GM21737 (cell line): ENCODE measurements at regions not wholly inside any gene's neighbourhood (a gene's known extent, or its start where the extent isn't known, plus 50 kb on each side); places are given as distances from the start of the nearest gene placed in this dataset.
"Not testable (repeated sequence)": the region's sequence is repeated elsewhere in the genome, so short reads cannot be mapped to it uniquely, and the experiment has no call there.

Experiments used
- ATAC-seq: cut with Tn5 transposase; IDR thresholded peaks from one replicate; pipeline ENCODE4 v1.9.1; 2021; ENCODE audit warnings: mild to moderate bottlenecking, moderate library complexity; ENCODE audit not compliant: unreplicated experiment

DNA sequence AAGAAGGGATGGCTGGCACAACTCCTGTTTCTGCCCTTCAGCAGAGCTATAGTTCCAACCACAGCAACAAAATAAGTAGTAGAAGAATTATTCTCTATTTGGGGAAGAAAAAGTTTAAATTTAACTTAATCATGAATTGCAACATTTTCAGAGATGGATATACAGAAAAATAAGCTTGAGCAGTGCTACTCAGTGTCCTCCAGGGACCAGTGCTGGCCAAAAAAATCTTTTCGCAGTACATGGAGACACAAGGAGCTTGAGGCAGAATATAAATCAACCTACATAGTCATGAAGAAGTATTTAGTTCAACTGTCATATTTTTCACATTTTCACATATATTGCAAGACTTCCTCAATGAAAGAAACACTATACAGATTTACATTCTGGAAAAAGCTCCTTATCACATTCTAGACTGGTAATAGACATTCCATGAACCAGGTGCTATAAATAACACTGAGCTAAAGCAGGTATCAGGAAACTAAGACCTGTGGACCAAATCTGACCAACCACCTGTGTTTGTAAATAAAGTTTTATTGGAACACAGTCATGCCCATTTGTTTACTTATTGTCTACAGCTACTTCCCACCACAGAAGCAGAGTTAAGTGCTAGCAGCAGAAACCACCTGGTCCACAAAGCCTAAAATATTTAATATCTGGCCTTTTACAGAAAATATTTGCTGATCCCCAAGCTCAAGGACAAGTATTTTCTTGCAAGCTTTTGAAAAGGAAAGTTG lies 101.9 kb downstream of the RGS21 start:
- ATAC-seq, result no peak

- no peak for ATAC-seq
Observed at GRCh38 chr1:192430644-192431043, 113.9 kb downstream of the RGS21 start.

GRCh38 chr1:192435704-192436103 lies 118.9 kb downstream of the RGS21 start:
- ATAC-seq, result no peak

- no peak for ATAC-seq
Observed at GRCh38 chr1:192436441-192437078, 119.8 kb downstream of the RGS21 start.

DNA sequence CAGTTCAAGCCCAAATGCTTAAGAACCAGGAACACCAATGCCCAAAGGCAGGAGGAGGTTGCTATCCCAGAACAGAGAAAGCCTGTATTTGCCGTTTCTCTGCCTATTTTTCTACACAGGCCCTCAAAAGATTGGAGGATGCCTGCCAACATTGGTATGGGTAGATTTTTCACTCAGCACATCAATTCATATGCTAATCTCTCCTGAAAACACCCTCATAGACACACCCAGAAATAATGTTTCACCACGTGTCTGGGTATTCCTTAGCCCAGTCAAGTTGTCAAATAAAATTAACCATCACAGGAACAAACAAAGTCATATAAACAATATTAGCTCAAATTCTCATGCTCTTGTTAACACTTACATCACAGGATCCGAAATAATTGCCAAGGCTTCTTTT lies 121.9 kb downstream of the RGS21 start:
- ATAC-seq, result no peak

DNA sequence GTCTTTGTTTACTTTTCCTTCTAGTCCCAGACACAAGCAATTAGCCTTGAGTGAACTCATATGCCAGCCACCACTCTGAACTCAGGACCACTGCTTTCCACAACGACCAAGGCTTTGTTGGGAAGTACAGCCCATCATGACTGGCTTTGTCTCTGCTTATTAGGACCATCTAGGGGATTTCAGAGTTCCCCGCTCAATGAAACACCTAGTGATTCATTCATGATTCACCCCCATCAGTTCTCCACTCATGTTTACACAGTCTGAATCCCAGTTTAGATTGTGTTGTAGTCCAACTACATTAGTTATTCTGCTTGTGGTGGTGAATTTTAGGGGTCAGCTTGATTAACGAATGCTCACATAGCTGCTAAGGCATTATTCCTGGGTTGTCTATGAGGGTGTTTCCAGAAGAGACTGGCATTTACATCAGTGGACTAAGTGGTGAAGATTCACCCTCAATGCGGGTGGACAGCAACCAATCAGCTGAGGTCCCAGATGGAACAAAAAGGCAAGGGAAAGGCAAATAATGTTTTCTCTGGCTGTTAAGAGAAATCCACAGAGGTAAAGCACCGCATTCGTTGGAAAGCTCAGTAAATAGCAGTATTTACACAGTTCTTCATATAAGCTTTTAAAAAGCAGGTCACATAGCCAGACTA lies 122.7 kb downstream of the RGS21 start:
- ATAC-seq, result no peak

GRCh38 chr1:192441492-192441891 lies 124.7 kb downstream of the RGS21 start:
- ATAC-seq, result no peak

GRCh38 chr1:192442736-192443135 lies 125.9 kb downstream of the RGS21 start:
- no peak for ATAC-seq

DNA sequence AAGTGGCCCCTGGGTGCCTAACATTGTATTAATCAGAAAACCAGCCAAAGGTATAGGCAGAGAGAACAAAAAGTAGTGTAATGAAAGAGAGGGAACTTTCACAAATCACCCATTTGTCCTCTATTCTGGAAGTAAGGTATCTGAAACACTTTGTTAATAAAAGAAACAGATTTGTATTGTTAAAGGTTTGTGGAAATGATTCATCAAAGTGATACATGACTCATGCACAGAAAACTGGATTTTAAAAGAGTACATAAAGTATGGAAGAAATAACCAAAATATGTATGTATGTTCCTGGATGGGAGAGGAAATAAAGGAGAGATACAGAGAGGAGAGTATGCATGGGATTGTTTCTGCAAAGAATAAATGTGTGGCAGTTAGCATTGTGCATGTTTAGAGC lies 126.8 kb downstream of the RGS21 start:
- no peak for ATAC-seq

DNA sequence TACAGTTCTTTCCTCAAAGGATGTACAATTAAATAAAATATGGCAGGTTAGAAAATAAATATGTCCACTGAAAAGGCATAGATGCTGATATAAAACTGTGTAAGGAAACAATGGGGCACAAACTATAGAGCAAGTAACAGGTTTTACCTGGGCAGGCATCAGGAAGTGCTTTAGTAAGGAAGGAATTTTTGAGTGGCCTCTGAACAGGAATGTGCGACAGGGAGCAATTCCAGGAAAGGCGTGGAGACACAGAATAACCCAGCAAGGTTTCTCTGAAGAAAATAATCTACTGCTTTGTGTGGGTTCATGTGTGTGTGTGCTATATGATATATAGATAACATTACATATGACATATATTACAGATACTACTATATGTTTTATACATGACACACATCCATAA lies 128.4 kb downstream of the RGS21 start:
- ATAC-seq, result no peak

- no peak for ATAC-seq
Observed at GRCh38 chr1:192445839-192446489, 129.2 kb downstream of the RGS21 start.

- no peak for ATAC-seq
Observed at GRCh38 chr1:192448026-192448578, 127.5 kb upstream of the RGS1 start.

GRCh38 chr1:192453360-192453992 lies 122.1 kb upstream of the RGS1 start:
- no peak for ATAC-seq

- no peak for ATAC-seq
Observed at GRCh38 chr1:192459467-192459866, 116.1 kb upstream of the RGS1 start.

DNA sequence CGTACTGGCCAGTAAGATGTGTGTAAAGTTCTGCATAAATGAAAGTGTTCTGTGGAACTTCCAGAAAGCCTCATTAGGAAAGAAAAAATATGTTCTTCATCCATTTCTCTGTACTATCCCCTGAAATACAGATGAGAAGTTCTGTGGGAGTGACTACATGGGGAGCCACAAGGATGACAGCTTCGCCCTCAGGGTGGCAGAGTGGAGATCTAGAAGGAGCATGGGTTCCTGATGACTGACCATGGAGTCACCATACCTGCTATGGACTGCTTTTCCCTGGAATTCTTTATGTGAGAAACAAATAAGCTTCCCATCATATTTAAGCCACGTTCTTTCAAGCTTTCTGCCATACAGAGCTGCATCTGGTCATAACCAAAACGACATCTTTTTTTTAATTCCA lies 113.9 kb upstream of the RGS1 start:
- ATAC-seq, result no peak

DNA sequence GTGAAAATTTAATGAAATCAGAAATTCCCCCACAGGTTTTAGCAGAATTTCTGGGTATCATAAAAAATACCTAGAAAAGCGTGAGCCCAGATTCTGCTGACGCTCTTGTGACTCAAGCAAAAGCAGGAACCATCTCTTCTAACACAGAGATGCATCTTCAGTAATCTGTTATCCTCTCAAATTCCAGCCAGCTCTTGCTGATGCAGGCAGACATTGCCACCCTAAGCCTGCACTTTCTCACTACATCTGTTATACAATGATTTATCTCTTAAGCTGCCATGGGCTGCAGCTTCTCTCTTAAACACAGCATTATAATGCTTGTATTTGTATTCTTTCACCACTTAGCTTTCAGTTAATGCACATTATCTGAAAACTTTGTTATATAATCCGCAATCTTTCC lies 113.0 kb upstream of the RGS1 start:
- no peak for ATAC-seq

GRCh38 chr1:192463661-192464060 lies 111.9 kb upstream of the RGS1 start:
- no peak for ATAC-seq

GRCh38 chr1:192465221-192465620 lies 110.4 kb upstream of the RGS1 start:
- ATAC-seq, result not testable (repeated sequence)

DNA sequence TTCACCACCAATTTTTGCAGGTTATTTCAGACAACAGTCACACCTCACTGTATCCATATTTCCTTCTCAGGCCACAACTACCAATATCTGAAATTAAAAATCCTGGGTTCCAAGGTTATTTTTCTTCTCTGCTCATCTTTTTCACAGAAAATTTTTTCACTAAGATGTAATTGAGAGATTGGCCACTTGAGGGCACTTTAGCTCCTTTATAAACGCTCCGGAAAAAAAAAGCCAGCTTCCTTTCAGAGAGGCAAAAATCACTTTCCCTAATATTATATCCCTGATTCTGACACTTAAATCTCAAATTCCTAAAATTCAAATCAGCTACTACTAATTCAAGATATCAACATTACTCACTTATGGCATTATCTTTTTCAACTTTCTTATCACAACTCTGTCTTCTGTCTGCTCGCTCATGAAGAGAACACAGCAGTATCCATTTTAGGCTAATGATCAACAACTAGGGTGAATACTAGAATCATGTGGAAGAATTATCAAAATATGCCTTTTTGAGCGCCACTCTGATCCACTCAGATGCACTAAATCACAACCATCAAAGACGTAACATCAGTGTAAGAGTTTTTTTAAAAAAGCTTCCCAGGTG lies 101.4 kb upstream of the RGS1 start:
- no peak for ATAC-seq

DNA sequence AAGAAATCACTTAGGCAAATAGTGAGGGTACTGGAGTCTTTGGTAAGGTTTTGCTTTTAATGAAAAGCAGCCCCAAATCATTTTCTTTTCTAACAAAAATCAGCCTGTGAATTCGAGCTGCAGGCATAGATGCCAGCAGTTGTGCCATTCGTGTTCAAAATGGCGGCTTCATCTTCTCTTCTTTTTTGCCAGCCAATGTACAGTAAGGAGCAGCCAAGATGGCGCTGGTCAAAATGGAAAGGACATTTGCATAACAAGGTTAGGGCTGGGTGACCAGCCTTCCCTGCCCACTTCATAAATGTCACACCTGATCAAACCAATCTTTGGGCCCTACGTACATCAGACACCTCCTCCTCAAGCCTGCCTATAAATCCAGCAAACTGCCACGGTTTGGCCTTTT lies 100.2 kb upstream of the RGS1 start:
- ATAC-seq, result no peak

DNA sequence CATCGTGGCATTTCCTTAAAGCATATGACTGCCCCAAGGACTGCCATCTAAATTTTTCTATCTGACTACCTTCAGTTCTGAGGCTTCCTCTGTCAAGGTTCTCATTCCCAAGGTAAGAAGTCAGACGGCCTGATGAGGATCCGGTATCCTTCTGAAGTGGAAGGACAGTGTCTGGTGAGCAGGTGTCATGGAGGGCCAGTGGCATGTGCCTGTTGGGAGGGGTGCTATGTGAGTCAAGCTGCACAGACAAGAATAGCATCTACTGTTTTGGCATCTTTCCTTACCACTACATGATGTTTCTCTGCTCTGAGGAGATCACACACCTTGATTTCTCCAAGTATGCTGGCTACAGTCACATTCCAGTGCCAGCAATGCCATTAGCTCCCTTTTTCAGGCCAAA lies 99.6 kb upstream of the RGS1 start:
- no peak for ATAC-seq
